ELR (cell line): ENCODE measurements at regions not wholly inside any gene's neighbourhood (a gene's known extent, or its start where the extent isn't known, plus 50 kb on each side); places are given as distances from the start of the nearest gene placed in this dataset.
"Not testable (repeated sequence)": the region's sequence is repeated elsewhere in the genome, so short reads cannot be mapped to it uniquely, and the experiment has no call there.

Experiments used
- DNase-seq: peaks from one replicate; pipeline ENCODE4 v3.0.0-alpha.2; 2015; ENCODE audit warnings: low read depth

- no peak for DNase-seq
Observed at GRCh38 chr10:114730291-114730690, 72.2 kb upstream of the ABLIM1 start.

- DNase-seq, result no peak
Observed at GRCh38 chr10:114732931-114733330, 74.9 kb upstream of the ABLIM1 start.

GRCh38 chr10:114735946-114736345 is 77.9 kb upstream of the ABLIM1 start:
- no peak for DNase-seq

DNA sequence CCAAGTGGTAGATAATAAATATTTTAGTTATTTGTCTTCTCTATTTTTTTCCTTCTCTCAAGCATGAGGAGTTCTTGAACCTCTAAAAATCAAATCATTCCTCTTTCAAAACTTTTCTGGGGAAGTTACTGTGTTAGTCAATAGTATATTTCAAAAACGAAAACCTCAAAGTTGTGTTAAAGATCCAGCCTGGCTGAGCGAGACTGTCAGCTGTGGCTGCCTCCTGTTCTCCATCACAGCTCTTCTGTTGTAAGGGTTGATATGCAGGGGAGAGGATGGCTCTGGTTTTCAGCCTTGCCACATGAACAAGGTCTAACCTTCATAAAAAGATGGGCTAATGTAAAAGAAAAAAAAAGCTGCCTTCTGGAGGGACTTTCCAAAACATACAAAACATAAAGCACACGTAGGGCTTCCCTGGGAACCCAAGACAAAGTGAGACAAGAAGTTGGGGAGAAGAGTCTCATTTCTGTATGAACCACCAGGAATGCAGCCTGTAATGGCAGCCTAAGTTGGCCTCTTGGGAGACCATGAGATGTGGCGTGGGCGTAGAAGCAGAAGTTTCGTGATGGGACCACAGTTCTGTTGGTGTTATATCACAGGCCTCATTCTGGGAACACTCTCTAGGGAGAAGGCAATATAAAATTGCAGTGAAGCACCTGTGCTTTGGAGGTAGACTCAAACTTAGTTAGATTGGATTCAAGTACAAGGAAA is 77.9 kb upstream of the FHIP2A start:
- no peak for DNase-seq

- no peak for DNase-seq
Observed at GRCh38 chr10:114746531-114746930, 75.0 kb upstream of the FHIP2A start.

- DNase-seq, result no peak
Observed at GRCh38 chr10:114748241-114748640, 73.3 kb upstream of the FHIP2A start.

DNA sequence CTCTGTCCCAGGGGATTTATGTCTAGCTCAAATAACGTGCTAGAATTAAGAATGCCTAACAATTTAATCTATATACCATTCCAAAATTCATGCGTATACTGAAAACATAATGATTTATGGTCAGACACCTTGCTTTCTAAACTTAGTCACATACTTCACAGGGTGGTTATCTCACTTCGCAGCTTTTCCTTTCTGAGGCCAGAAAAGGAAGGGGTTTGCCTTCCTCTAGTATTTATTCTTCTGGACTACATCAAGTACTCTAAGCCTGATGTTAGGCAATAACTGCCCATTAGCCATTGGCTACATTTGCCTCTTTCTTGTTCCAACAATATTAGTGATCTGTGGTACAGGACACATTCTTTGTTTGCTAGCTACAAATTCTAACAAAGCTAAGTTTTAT is 72.6 kb upstream of the FHIP2A start:
- no peak for DNase-seq

GRCh38 chr10:114749510-114749909 is 72.1 kb upstream of the FHIP2A start:
- no peak for DNase-seq

DNA sequence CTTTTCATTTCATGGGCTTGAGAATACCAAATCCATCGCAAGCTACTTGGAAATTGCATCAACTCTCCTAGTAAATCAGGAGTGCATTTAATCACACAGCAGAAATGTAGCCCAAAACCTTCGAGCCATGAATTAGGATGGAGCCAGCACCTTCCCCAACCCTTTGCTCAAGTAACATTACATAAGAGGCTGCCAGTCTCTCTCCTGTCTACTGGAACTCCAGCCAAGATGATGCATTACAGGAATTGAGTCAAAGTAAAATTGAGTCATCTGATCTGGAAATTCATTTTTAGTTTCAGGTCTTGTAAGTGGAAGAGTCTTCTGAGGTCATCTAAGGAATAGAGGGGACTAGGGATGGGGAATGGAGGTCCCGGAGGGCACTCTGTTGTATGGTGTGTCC is 69.7 kb upstream of the FHIP2A start:
- peak; percentile 83 for DNase-seq

- not testable (repeated sequence) for DNase-seq
Observed at GRCh38 chr10:114752570-114752969, 69.0 kb upstream of the FHIP2A start.

DNA sequence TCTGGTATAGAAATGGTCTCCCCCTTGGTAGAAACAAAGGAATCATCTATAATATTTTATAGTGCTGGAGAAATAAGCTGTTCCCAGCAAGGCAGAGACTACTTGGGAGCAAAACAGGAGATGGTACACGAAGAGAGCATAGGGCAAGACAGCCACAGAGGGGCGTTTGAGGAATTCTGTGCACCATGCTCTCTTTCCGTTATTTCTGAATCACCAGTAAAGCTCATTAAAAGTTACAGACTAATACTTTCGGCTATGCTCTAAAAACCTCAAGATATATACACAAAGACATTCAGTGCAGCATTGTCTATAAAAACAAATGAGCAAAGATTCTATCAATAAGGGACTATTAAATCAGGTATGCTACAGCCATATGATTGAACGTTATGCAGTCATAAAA is 68.5 kb upstream of the FHIP2A start:
- peak; percentile 91 for DNase-seq

GRCh38 chr10:114754445-114755320 is 66.9 kb upstream of the FHIP2A start:
- peak; percentile 79 for DNase-seq

- no peak for DNase-seq
Observed at GRCh38 chr10:114755537-114755936, 66.0 kb upstream of the FHIP2A start.

- DNase-seq, result peak; percentile 44
Observed at GRCh38 chr10:114758331-114758730, 63.2 kb upstream of the FHIP2A start.

DNA sequence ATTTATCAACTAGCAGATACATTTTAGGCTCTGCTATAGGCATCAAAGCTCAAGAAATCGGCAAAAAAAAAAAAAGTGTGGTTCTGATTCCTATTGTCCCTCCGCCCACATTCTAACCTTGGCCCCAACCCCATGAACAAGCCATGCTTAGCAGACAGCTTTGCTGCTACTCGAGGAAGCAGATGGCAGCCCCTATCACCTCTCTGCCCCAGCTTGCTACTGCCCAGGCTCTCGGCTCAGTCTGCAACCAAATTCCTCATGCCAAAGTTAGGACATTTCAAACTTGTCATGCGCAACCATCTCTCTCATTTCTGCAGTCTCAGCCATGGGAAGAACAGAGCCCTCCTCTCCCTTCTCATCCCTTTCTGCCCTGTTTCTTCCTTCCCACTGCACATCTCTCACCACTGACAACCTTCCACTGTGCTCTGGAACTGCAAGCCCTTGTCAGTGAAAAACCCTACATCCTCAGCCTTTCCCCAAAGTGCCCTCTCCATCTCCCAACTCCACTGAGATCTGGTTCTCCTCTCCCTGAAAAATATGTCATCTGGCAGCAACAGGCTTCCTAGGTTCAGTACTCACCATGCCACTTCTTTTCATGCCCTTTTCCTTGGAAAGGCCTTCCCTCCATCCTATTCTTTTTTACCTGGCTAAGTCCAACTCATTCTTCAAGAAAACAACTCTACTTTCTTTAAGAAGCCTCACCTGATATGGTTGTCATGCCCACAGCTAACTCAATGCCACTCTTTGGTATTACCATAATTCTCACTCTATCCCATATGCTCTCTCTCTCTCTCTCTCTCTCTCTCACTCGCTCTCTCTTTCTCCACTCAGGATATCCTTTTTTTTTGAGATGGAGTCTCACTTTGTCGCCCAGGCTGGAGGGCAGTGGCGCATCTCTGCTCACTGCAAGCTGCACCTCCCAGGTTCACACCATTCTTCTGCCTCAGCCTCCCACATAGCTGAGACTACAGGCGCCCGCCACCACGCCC is 60.1 kb upstream of the FHIP2A start:
- no peak for DNase-seq

GRCh38 chr10:114762811-114763210 is 58.8 kb upstream of the FHIP2A start:
- DNase-seq, result no peak

GRCh38 chr10:114764656-114765055 is 56.9 kb upstream of the FHIP2A start:
- DNase-seq, result no peak

- DNase-seq, result no peak
Observed at GRCh38 chr10:114766470-114766869, 55.1 kb upstream of the FHIP2A start.

DNA sequence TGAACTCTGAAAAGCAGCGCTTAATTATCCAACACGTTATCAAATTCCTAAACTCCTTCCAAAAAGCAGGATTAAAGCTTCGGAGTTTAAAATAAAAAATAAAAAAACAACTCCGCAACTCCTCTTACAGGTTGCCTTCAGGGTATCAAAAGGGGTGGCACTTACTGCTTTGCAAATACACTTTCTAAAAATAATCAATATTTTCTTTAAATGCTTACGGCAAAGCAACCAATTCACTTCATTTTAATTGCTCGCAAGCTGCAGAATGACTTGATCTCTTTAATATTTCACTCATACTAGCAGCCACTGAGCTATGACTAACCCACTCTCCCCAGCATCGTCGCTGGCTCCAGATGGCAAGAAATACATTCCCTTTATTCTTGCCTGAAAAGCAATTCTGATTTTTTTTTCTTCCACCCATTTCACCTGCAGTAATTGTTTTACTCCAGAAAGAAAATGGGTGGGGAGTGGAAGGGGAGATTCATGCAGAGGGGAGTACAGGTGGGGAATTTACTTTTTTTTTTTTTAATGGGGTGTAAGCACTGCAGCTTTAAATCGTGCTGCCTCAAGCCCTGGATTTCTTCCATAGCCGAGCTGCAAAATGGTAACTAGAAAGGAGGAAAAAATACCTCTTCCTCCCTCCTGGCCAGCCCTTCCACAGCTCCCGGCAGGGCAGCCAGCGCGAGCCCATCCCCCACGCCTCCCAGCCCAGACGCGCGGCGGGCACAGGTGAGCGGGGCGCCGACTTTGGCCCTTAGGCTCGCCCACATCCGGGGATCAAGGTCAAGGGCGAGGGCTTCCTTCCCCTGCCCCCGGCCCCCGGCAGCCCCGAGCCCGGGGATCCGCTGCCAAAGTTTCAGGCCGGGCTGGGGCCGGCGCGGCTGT is 54.2 kb upstream of the FHIP2A start:
- DNase-seq, result peak; percentile 72

GRCh38 chr10:114767986-114768821 is 53.4 kb upstream of the FHIP2A start:
- no peak for DNase-seq
